CD4-positive, alpha-beta T cell (primary cell): ENCODE measurements at regions not wholly inside any gene's neighbourhood (a gene's known extent, or its start where the extent isn't known, plus 50 kb on each side); places are given as distances from the start of the nearest gene placed in this dataset.
"Not testable (repeated sequence)": the region's sequence is repeated elsewhere in the genome, so short reads cannot be mapped to it uniquely, and the experiment has no call there.

Experiments used
- ATAC-seq: fragments of 200-7000 bp; cut with Tn5 transposase; one replicate; pipeline ENCODE4 v1.10.0; 2022; ENCODE audit warnings: mild to moderate bottlenecking; ENCODE audit not compliant: poor library complexity
- CTCF ChIA-PET: fragments of 350-600 bp; sonication (Branson Sonifier 250); formaldehyde crosslinking; loops from one replicate; lab custom pipeline; 2021; ENCODE audit warnings: antibody characterized with exemption, inconsistent platforms; lab: Charles Lee
- POLR2A ChIA-PET: fragments of 350-600 bp; sonication (Branson Sonifier 250); formaldehyde crosslinking; loops from one replicate; lab custom pipeline; 2021; ENCODE audit warnings: antibody characterized with exemption, inconsistent platforms; lab: Charles Lee
- DNase-seq, 14 experiments: peaks; one replicate each; pipeline ENCODE4 v3.0.0-alpha.2; 2013 to 2020; ENCODE audit warnings: mixed read lengths in 2 of 14
- H3K27ac ChIP-seq, 2 donors: one replicate each; pipeline versions ENCODE4 v1.5.1 to v1.7.0; 2013; ENCODE audit warnings: low read length in 2 of 2, low read depth in 1 of 2, mild to moderate bottlenecking in 1 of 2
- H3K27me3 ChIP-seq, 2 experiments: 1 replicate in 1 of 2; 2 replicates in 1 of 2; pipeline versions ENCODE4 v1.6.1 to v1.7.0; 2013; ENCODE audit warnings: low read length in 2 of 2, control low read depth in 1 of 2, mild to moderate bottlenecking in 1 of 2, moderate library complexity in 1 of 2; ENCODE audit not compliant: insufficient read depth in 2 of 2, control insufficient read depth in 1 of 2
- H3K36me3 ChIP-seq: one replicate; pipeline ENCODE4 v1.6.1; 2013; ENCODE audit warnings: low read length, control low read depth; ENCODE audit not compliant: insufficient read depth
- H3K4me1 ChIP-seq: one replicate; pipeline ENCODE4 v1.6.1; 2013; ENCODE audit warnings: low read length, control low read depth; ENCODE audit not compliant: insufficient read depth
- H3K4me3 ChIP-seq: one replicate; pipeline ENCODE4 v1.5.1; 2013; ENCODE audit warnings: mild to moderate bottlenecking, low read length, moderate library complexity
- H3K9me3 ChIP-seq, 2 experiments: 1 replicate in 1 of 2; 2 replicates in 1 of 2; pipeline versions ENCODE4 v1.6.1 to v1.7.0; 2013; ENCODE audit warnings: low read length in 2 of 2, mild to moderate bottlenecking in 2 of 2, control low read depth in 1 of 2, moderate library complexity in 1 of 2; ENCODE audit not compliant: control insufficient read depth in 1 of 2, insufficient read depth in 1 of 2
- H3K27ac Mint-ChIP-seq: one replicate; pipeline ENCODE4 v1.8.0; 2020; ENCODE audit warnings: mixed read lengths
- H3K27me3 Mint-ChIP-seq: one replicate; pipeline ENCODE4 v1.8.0; 2021; ENCODE audit warnings: mixed read lengths
- H3K36me3 Mint-ChIP-seq: one replicate; pipeline ENCODE4 v1.8.0; 2021; ENCODE audit warnings: low read depth, mixed read lengths
- H3K4me1 Mint-ChIP-seq: one replicate; pipeline ENCODE4 v1.8.0; 2021; ENCODE audit warnings: low read depth, mixed read lengths
- H3K4me3 Mint-ChIP-seq: one replicate; pipeline ENCODE4 v1.8.0; 2020; ENCODE audit warnings: mild to moderate bottlenecking, mixed read lengths
- H3K9me3 Mint-ChIP-seq: one replicate; pipeline ENCODE4 v1.8.0; 2020; ENCODE audit warnings: mixed read lengths
- intact Hi-C, 2 experiments: fragments of 100-400 bp; cut with DNase I in 1 of 2; cut with micrococcal nuclease in 1 of 2; formaldehyde crosslinking; loops; one replicate each; pipeline versions ENCODE4 v1.15.1 to v1.9.0; 2023 to 2025; cut with DNase I, micrococcal nuclease
- TF ChIP-seq, protein P1 (sequence below): fragments of 200-600 bp; IDR thresholded peaks from one replicate; pipeline ENCODE4 v1.8.0; 2022; ENCODE audit warnings: antibody characterized with exemption, mild to moderate bottlenecking

DNA sequence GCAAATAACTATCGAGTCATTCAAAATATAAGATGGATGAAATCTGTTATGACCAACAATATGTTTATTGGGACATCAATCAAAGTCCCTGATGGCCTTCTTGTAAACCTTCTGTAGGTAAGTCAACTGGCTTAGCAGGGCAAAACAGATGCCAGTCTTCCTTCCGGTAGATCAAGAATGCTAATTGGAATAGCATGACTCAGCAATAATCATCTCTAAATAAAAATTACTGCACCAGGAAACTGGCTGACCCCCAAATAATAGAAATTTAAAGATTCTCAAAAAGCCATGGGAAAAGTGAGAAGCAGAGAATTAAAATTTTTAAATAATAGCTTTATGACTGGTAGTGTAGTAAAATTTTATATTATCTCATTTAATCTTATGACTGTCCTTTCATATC is 1005.4 kb downstream of the OLFM4 start:
- Histone ChIP-seq H3K36me3 (no peaks in the 10 kb centered on the region), H3K4me1 (no peaks in the 10 kb centered on the region), H3K27ac (no peak overlapping the region), H3K27me3 (no peaks in the 10 kb centered on the region), H3K4me3 (no peak overlapping the region), H3K9me3 (peaks cover 6 to 7% of the 10 kb centered on the region in 2 experiments)
- ChIA-PET CTCF (no interaction called here), POLR2A (no interaction called here)
- no peaks in the 10 kb centered on the region for H3K36me3 Mint-ChIP-seq
- H3K4me1 Mint-ChIP-seq, result no peaks in the 10 kb centered on the region
- TF ChIP-seq, protein P1, sequence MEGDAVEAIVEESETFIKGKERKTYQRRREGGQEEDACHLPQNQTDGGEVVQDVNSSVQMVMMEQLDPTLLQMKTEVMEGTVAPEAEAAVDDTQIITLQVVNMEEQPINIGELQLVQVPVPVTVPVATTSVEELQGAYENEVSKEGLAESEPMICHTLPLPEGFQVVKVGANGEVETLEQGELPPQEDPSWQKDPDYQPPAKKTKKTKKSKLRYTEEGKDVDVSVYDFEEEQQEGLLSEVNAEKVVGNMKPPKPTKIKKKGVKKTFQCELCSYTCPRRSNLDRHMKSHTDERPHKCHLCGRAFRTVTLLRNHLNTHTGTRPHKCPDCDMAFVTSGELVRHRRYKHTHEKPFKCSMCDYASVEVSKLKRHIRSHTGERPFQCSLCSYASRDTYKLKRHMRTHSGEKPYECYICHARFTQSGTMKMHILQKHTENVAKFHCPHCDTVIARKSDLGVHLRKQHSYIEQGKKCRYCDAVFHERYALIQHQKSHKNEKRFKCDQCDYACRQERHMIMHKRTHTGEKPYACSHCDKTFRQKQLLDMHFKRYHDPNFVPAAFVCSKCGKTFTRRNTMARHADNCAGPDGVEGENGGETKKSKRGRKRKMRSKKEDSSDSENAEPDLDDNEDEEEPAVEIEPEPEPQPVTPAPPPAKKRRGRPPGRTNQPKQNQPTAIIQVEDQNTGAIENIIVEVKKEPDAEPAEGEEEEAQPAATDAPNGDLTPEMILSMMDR, result no peak
- no peaks in the 10 kb centered on the region for H3K27me3 Mint-ChIP-seq
- no peak overlapping the region for H3K4me3 Mint-ChIP-seq
- DNase-seq (no peak), ATAC-seq (no peak)
- intact Hi-C loops, result no loop called here
- H3K27ac Mint-ChIP-seq, result no peak overlapping the region
- H3K9me3 Mint-ChIP-seq, result peaks cover 3% of the 10 kb centered on the region

DNA sequence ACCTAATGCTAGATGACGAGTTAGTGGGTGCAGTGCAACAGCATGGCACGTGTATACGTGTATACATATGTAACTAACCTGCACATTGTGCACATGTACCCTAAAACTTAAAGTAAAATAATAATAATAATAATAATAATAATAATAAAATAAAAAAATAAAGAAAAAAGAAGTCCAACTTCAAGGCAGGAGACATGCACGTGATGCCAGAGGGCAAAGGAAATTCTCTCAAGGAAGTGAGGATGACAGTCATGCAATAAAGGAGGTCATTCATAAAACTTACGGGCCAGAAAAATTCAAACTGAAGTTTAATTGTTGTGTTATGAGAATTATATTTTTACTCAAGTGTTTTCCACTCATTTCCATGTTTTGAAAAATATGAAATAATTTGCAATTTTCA is 1028.8 kb downstream of the OLFM4 start:
- H3K36me3 ChIP-seq, H3K27me3 ChIP-seq, H3K4me3 ChIP-seq, H3K27me3 Mint-ChIP-seq, DNase-seq, H3K27ac ChIP-seq, H3K36me3 Mint-ChIP-seq, H3K9me3 ChIP-seq, intact Hi-C loops, H3K27ac Mint-ChIP-seq, CTCF ChIA-PET, H3K4me1 Mint-ChIP-seq, ATAC-seq, POLR2A ChIA-PET, H3K4me1 ChIP-seq, H3K4me3 Mint-ChIP-seq: not testable (repeated sequence)
- peaks cover 13% of the 10 kb centered on the region for H3K9me3 Mint-ChIP-seq

DNA sequence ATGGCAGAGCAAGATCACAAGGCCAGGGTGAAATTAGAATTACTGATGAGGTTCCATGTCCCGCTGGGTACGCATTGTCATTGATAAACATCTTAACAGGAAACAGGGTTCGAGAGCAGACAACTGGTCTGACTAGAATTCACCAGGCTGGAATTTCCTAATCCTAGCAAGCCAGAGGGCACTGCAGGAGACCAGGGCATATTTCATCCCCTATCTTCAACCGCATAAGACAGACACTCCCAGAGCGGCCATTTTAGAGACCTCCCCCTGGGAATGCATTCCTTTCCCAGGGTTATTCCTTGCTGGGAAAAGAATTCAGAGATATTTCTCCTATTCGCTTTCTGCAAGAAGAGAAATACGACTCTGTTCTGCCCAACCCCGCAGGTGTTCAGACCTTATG is 1041.3 kb downstream of the OLFM4 start:
- H3K36me3 ChIP-seq, H3K4me3 ChIP-seq, H3K9me3 ChIP-seq, H3K4me3 Mint-ChIP-seq, CTCF ChIA-PET, intact Hi-C loops, DNase-seq, H3K27ac Mint-ChIP-seq, H3K27me3 ChIP-seq, H3K27ac ChIP-seq, POLR2A ChIA-PET, H3K36me3 Mint-ChIP-seq, H3K4me1 ChIP-seq, H3K4me1 Mint-ChIP-seq, ATAC-seq, H3K27me3 Mint-ChIP-seq: not testable (repeated sequence)
- peaks cover 17% of the 10 kb centered on the region for H3K9me3 Mint-ChIP-seq

DNA sequence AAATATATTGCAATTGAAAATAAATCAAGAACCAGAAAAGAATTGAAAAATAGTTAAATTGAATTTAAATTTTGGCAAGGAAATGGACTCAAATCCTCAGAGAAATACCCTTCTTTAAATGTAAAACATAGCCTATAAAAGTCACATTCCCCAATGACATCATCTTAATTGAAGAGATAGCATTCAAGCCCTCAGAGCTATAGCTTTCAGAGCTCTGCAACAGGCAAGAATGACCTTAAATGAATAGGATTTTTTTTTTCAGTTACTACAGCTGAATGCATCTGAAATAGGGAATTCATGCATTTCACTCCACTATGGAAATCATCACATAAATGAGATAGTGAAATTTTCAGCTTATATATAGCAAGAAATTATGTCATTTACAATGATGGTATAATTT is 1049.0 kb downstream of the OLFM4 start:
- CTCF ChIA-PET, result no interaction called here

More for the DNA sequence above, 1049.0 kb downstream of the OLFM4 start:
- intact Hi-C loops, result no loop called here
- Histone ChIP-seq H3K27me3 (no peaks in the 10 kb centered on the region), H3K4me1 (no peaks in the 10 kb centered on the region), H3K9me3 (peaks cover 0 to 12% of the 10 kb centered on the region in 2 experiments), H3K27ac (no peak overlapping the region), H3K36me3 (no peaks in the 10 kb centered on the region), H3K4me3 (no peak overlapping the region)
- POLR2A ChIA-PET, result no interaction called here
- no peak overlapping the region for H3K4me3 Mint-ChIP-seq
- H3K9me3 Mint-ChIP-seq, result peaks cover 10% of the 10 kb centered on the region
- DNase-seq, result no peak
- TF ChIP-seq, protein P1, result no peak
- no peak overlapping the region for H3K27ac Mint-ChIP-seq
- no peak for ATAC-seq
- no peaks in the 10 kb centered on the region for H3K36me3 Mint-ChIP-seq
- H3K4me1 Mint-ChIP-seq, result no peaks in the 10 kb centered on the region
- no peaks in the 10 kb centered on the region for H3K27me3 Mint-ChIP-seq
